DOHH2 (cell line): ENCODE measurements at regions not wholly inside any gene's neighbourhood (a gene's known extent, or its start where the extent isn't known, plus 50 kb on each side); places are given as distances from the start of the nearest gene placed in this dataset.

Experiments
- H3F3A ChIP-seq: fragments of 200-600 bp; sonication (generic), shearing (Covaris generic); 2 replicates; pipeline ENCODE4 v1.6.0; 2016; ENCODE audit warnings: antibody characterized with exemption, mild to moderate bottlenecking; ENCODE audit not compliant: control insufficient read depth, insufficient read depth
- H3K27ac ChIP-seq: fragments of 200-600 bp; sonication (generic); 2 replicates; pipeline ENCODE4 v1.5.1; 2014; ENCODE audit warnings: low read depth, mild to moderate bottlenecking, low read length, moderate library complexity
- H3K27me3 ChIP-seq: fragments of 200-600 bp; sonication (generic); 2 replicates; pipeline ENCODE4 v1.6.1; 2014; ENCODE audit warnings: mild to moderate bottlenecking, low read length, mixed read lengths; ENCODE audit not compliant: control insufficient read depth
- H3K36me3 ChIP-seq: fragments of 200-600 bp; sonication (generic); 2 replicates; pipeline ENCODE4 v1.6.1; 2014; ENCODE audit warnings: mild to moderate bottlenecking, low read length, moderate library complexity, mixed read lengths; ENCODE audit not compliant: control insufficient read depth
- H3K4me1 ChIP-seq: fragments of 200-600 bp; sonication (generic); 2 replicates; pipeline ENCODE4 v1.6.1; 2014; ENCODE audit warnings: mild to moderate bottlenecking, low read length, mixed read lengths; ENCODE audit not compliant: control insufficient read depth
- H3K4me2 ChIP-seq: fragments of 200-600 bp; sonication (generic); 2 replicates; pipeline ENCODE4 v1.6.0; 2014; ENCODE audit warnings: mild to moderate bottlenecking, low read length, moderate library complexity
- H3K4me3 ChIP-seq: fragments of 200-600 bp; sonication (generic); 2 replicates; pipeline ENCODE4 v1.5.1; 2014; ENCODE audit warnings: mild to moderate bottlenecking, low read length, mixed read lengths
- H3K79me2 ChIP-seq: fragments of 200-600 bp; sonication (generic); 2 replicates; pipeline ENCODE4 v1.6.1; 2014; ENCODE audit warnings: mild to moderate bottlenecking, low read length, mixed read lengths; ENCODE audit not compliant: control insufficient read depth
- H3K9me2 ChIP-seq: fragments of 200-600 bp; sonication (generic); replicated peaks from 2 replicates; pipeline ENCODE4 v1.6.1; 2014; ENCODE audit warnings: mild to moderate bottlenecking, low read length, mixed read lengths; ENCODE audit not compliant: control insufficient read depth
- H3K9me3 ChIP-seq: fragments of 200-600 bp; sonication (generic); 2 replicates; pipeline ENCODE4 v1.6.1; 2014; ENCODE audit warnings: antibody characterized with exemption, low read length, mixed read lengths; ENCODE audit not compliant: control insufficient read depth, insufficient read depth
- H4K20me1 ChIP-seq: fragments of 200-600 bp; sonication (generic); 2 replicates; pipeline ENCODE4 v1.6.0; 2014; ENCODE audit warnings: low read depth, mild to moderate bottlenecking, antibody characterized with exemption, low read length, moderate library complexity; ENCODE audit not compliant: control insufficient read depth, insufficient read depth
- EZH2phosphoT487 ChIP-seq: fragments of 200-600 bp; sonication (generic); IDR thresholded peaks from 2 replicates; pipeline ENCODE4 v1.6.1; 2017; ENCODE audit warnings: borderline replicate concordance, mild to moderate bottlenecking, antibody characterized with exemption, low read length, moderate library complexity, mixed read lengths
- TF ChIP-seq, protein P1 (sequence below): fragments of 200-600 bp; sonication (generic); IDR thresholded peaks from one replicate; pipeline ENCODE4 v1.5.1; 2014; ENCODE audit warnings: antibody characterized with exemption, mild to moderate bottlenecking, low read depth, low read length; ENCODE audit not compliant: poor library complexity, severe bottlenecking

DNA sequence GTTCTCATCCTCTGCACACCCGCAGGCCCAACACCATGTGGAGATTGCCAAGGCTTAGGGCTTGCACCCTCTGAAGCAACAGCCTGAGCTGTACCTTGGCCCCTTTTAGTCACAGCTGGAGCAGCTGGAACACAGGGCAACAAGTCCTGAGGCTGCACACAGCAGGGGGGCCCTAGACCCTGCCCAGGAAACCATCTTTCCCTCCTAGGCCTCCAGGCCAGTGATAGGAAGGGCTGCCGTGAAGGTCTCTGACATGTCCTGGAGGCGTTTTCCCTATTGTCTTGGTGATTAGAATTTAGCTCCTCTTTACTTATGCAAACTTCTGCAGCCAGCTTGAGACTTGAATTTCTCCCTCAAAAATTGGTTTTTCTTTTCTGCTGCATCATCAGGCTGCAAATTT, 373.5 kb upstream of the CLEC14A start:
- H3K27me3 ChIP-seq: no peaks in the 10 kb centered on the region
- no peaks in the 10 kb centered on the region for H3K79me2 ChIP-seq
- no peaks in the 10 kb centered on the region for H4K20me1 ChIP-seq
- H3K9me3 ChIP-seq: no peaks in the 10 kb centered on the region; the same call in 1 of the 2 replicates
- H3K9me2 ChIP-seq: no peaks in the 10 kb centered on the region
- no peak for TF ChIP-seq EZH2phosphoT487
- TF ChIP-seq, protein P1, sequence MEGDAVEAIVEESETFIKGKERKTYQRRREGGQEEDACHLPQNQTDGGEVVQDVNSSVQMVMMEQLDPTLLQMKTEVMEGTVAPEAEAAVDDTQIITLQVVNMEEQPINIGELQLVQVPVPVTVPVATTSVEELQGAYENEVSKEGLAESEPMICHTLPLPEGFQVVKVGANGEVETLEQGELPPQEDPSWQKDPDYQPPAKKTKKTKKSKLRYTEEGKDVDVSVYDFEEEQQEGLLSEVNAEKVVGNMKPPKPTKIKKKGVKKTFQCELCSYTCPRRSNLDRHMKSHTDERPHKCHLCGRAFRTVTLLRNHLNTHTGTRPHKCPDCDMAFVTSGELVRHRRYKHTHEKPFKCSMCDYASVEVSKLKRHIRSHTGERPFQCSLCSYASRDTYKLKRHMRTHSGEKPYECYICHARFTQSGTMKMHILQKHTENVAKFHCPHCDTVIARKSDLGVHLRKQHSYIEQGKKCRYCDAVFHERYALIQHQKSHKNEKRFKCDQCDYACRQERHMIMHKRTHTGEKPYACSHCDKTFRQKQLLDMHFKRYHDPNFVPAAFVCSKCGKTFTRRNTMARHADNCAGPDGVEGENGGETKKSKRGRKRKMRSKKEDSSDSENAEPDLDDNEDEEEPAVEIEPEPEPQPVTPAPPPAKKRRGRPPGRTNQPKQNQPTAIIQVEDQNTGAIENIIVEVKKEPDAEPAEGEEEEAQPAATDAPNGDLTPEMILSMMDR: no peak
- no peak overlapping the region for H3K27ac ChIP-seq
- H3K4me2 ChIP-seq: no peak overlapping the region
- no peak overlapping the region for H3K4me3 ChIP-seq
- H3F3A ChIP-seq: no peaks in the 10 kb centered on the region
- H3K36me3 ChIP-seq: no peaks in the 10 kb centered on the region
- H3K4me1 ChIP-seq: no peaks in the 10 kb centered on the region

DNA sequence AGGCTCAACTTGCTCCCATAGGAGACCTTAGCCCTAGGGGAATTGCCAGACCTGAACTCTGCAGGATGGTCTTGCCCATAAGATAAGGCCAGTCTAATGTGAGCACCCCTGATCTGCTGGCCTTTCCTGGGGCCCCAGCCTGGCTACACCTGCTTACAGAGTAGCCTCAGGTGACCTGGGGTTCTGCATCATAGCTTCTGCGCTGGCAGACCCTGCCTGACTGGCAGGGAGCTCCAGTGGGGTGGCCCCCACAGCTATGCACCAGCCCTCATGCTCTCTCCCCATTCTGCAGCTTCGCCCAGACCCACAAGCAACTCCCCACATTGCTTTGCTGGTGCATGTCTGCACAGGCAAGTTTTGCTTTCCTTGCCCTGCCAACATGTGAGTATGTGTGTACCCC, 371.3 kb upstream of the CLEC14A start:
- no peaks in the 10 kb centered on the region for H3K4me1 ChIP-seq
- H4K20me1 ChIP-seq: no peaks in the 10 kb centered on the region
- H3K36me3 ChIP-seq: no peaks in the 10 kb centered on the region
- H3K4me3 ChIP-seq: no peak overlapping the region
- no peaks in the 10 kb centered on the region; the same call in 1 of the 2 replicates for H3K9me3 ChIP-seq
- no peak overlapping the region for H3K27ac ChIP-seq
- H3F3A ChIP-seq: no peaks in the 10 kb centered on the region
- H3K4me2 ChIP-seq: no peak overlapping the region
- no peaks in the 10 kb centered on the region for H3K27me3 ChIP-seq
- TF ChIP-seq, protein P1: no peak
- no peak for TF ChIP-seq EZH2phosphoT487
- no peaks in the 10 kb centered on the region for H3K9me2 ChIP-seq
- H3K79me2 ChIP-seq: no peaks in the 10 kb centered on the region

DNA sequence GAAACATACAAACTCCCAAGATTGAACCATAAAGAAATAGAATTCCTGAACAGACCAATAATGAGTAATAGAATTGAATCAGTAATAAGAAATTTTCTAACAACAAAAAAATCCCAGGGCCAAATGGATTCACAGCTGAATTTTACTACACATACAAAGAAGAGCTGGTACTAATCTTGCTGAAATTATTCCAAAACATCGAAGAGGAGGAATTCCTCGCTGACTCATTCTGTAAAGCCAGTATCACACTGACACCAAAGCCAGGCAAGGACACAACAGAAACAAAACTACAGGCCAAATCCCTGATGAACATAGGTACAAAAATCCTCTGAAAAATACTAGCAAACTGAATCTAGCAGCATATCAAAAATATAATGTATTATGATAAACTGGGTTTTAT, 367.8 kb upstream of the CLEC14A start:
- Histone ChIP-seq H3K4me3 (no peak overlapping the region), H4K20me1 (no peaks in the 10 kb centered on the region), H3K27ac (no peak overlapping the region), H3K79me2 (no peaks in the 10 kb centered on the region), H3K36me3 (no peaks in the 10 kb centered on the region), H3K4me2 (no peak overlapping the region), H3K4me1 (no peaks in the 10 kb centered on the region), H3F3A (no peaks in the 10 kb centered on the region), H3K9me3 (no peaks in the 10 kb centered on the region; the same call in 1 of the 2 replicates), H3K9me2 (no peaks in the 10 kb centered on the region; the same call in 1 of the 2 replicates), H3K27me3 (no peaks in the 10 kb centered on the region)
- TF ChIP-seq, protein P1: no peak
- no peak for TF ChIP-seq EZH2phosphoT487

DNA sequence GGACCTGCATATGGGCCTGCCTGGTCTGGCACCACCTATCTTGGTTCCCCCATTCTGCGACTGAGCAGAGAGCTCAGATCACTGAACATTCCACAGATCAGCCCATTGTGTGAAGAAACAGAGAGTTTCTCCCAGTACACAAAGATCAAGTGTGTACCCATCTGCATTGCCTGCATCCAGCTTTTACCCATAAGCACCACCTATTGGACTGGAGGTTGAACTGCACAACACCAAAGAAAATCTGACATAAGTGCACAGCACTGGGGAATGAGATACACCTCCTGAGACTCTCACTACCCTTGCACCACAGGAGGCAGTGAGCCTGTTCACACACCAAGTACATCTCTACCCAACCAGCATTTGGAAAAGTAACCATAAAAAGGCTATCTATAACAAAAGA, 362.6 kb upstream of the CLEC14A start:
- H3K27ac ChIP-seq: no peak overlapping the region
- no peak overlapping the region for H3K4me3 ChIP-seq

More for the DNA sequence above, 362.6 kb upstream of the CLEC14A start:
- no peaks in the 10 kb centered on the region for H3K36me3 ChIP-seq
- H3K9me3 ChIP-seq: no peaks in the 10 kb centered on the region
- H3K27me3 ChIP-seq: no peaks in the 10 kb centered on the region
- H3K4me1 ChIP-seq: no peaks in the 10 kb centered on the region
- H3F3A ChIP-seq: no peaks in the 10 kb centered on the region
- H4K20me1 ChIP-seq: no peaks in the 10 kb centered on the region
- H3K4me2 ChIP-seq: no peak overlapping the region
- no peaks in the 10 kb centered on the region for H3K79me2 ChIP-seq
- H3K9me2 ChIP-seq: no peaks in the 10 kb centered on the region; the same call in 1 of the 2 replicates
- TF ChIP-seq EZH2phosphoT487: no peak
- TF ChIP-seq, protein P1: peak; percentile 46
